HG03354 (cell line): ENCODE measurements at regions not wholly inside any gene's neighbourhood (a gene's known extent, or its start where the extent isn't known, plus 50 kb on each side); places are given as distances from the start of the nearest gene placed in this dataset.
"Not testable (repeated sequence)": the region's sequence is repeated elsewhere in the genome, so short reads cannot be mapped to it uniquely, and the experiment has no call there.

Experiments used
- ATAC-seq: cut with Tn5 transposase; IDR thresholded peaks from one replicate; pipeline ENCODE4 v1.9.1; 2021; ENCODE audit warnings: mild to moderate bottlenecking; ENCODE audit not compliant: unreplicated experiment, poor library complexity, severe bottlenecking

- not testable (repeated sequence) for ATAC-seq
Measured at GRCh38 chr9:89689321-89689720, 84.5 kb downstream of the GADD45G start.

- ATAC-seq, result peak; percentile 96
Measured at GRCh38 chr9:89690334-89690912, 85.6 kb downstream of the GADD45G start.

GRCh38 chr9:89695441-89695891, 90.7 kb downstream of the GADD45G start:
- ATAC-seq, result no peak

- ATAC-seq, result not testable (repeated sequence)
Measured at GRCh38 chr9:89695979-89696378, 91.2 kb downstream of the GADD45G start.

- no peak for ATAC-seq
Measured at GRCh38 chr9:89696780-89697179, 92.0 kb downstream of the GADD45G start.

GRCh38 chr9:89697553-89697952, 92.7 kb downstream of the GADD45G start:
- no peak for ATAC-seq

GRCh38 chr9:89698411-89699005, 93.7 kb downstream of the GADD45G start:
- ATAC-seq, result no peak

GRCh38 chr9:89699646-89700045, 94.8 kb downstream of the GADD45G start:
- ATAC-seq, result no peak

- peak; percentile 81 for ATAC-seq
Measured at GRCh38 chr9:89701221-89701798, 96.5 kb downstream of the GADD45G start.

GRCh38 chr9:89702401-89702800, 97.6 kb downstream of the GADD45G start:
- ATAC-seq, result no peak

- no peak for ATAC-seq
Measured at GRCh38 chr9:89705651-89706050, 100.8 kb downstream of the GADD45G start.

- no peak for ATAC-seq
Measured at GRCh38 chr9:89706086-89706485, 101.3 kb downstream of the GADD45G start.

GRCh38 chr9:89706731-89707191, 101.9 kb downstream of the GADD45G start:
- no peak for ATAC-seq

- no peak for ATAC-seq
Measured at GRCh38 chr9:89710697-89711096, 105.9 kb downstream of the GADD45G start.

- ATAC-seq, result no peak
Measured at GRCh38 chr9:89711866-89712265, 107.1 kb downstream of the GADD45G start.

- ATAC-seq, result no peak
Measured at GRCh38 chr9:89712283-89712682, 107.5 kb downstream of the GADD45G start.

- ATAC-seq, result no peak
Measured at GRCh38 chr9:89714321-89714720, 109.5 kb downstream of the GADD45G start.

- no peak for ATAC-seq
Measured at GRCh38 chr9:89715318-89715858, 110.6 kb downstream of the GADD45G start.

- no peak for ATAC-seq
Measured at GRCh38 chr9:89715881-89716280, 111.1 kb downstream of the GADD45G start.

GRCh38 chr9:89716559-89716958, 111.7 kb downstream of the GADD45G start:
- ATAC-seq, result peak; percentile 50

- ATAC-seq, result no peak
Measured at GRCh38 chr9:89718176-89718575, 113.4 kb downstream of the GADD45G start.
